ENCODE measurements at regions not wholly inside any gene's neighbourhood (a gene's known extent, or its start where the extent isn't known, plus 50 kb on each side); places are given as distances from the start of the nearest gene placed in this dataset.
"Not testable (repeated sequence)": the region's sequence is repeated elsewhere in the genome, so short reads cannot be mapped to it uniquely, and the experiment has no call there.

- no peak for DNase-seq (ENCODE audit: low read depth in 4 of 4, low spot score in 3 of 4)
Measured at GRCh38 chr18:38525039-38525438, 959.4 kb upstream of the CELF4 start.

DNA sequence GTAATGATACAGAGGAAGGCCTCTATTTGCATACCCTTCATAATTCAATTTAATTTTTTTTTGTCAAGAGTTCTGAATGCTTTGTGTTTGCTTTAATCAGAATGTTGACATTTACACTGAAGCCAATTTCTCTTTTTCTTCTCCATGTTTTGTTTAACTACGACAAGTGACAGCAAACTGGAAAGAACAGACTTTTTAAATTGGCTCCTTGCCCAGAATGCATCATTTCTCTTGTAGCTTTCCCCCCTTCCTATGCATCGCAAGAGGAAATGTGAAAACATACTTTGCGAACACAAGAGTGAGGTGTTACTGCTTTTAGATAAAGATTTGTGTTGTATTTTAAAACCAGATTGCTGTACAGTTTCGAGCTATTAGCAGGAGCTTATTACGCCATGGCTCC lies 955.2 kb upstream of the CELF4 start:
- DNase-seq (ENCODE audit: low read depth in 4 of 4, low spot score in 3 of 4), result peak; percentile 25 to 52 (median 40)

DNA sequence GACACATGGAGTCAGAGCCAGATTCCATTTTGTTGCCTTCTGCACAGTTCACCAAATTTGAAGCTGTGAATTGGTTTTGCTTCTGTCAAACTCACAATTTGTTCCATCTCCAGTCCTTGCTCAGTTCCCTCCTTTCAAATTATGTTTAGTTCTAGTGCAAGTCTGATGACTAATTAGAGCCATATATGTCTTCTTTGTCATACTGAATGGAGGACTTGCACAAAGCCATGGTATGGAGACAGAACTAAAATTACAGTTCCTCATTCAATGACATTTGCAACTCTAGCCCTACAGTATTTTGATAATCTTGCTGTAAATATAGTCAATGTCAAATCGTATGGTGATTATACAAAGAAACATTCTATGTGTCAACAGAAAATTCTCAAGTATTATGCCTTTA lies 936.9 kb upstream of the CELF4 start:
- no peak for DNase-seq (ENCODE audit: low read depth in 4 of 4, low spot score in 3 of 4)

GRCh38 chr18:38497266-38497665 lies 931.7 kb upstream of the CELF4 start:
- no peak for DNase-seq (ENCODE audit: low read depth in 4 of 4, low spot score in 3 of 4)

DNA sequence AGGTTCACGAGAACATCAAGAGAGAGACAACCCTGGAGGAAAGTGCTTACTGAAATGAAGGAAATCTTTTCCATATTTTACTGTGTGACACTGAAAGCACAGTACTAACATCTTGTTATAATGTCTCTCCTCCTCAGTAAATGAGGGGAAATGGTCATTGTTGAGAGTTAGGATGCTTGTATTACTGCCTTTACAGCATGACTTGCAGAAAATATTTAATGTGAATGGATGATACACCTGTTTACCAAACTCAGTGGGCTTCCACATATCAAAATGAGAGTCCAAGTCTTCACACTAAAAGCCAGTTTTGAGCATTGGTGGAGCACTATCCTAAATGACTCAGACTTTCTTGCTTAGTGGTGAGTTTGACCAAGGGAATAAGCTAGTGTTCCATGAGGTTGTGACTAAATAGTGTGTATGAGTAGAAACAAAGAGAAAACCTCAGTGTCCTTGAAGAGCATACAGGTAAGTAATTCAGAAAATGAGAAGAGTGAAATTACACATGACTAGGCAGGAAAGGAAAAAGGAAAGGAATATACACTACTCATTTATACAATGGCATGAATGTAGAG lies 930.7 kb upstream of the CELF4 start:
- no peak for DNase-seq (ENCODE audit: low read depth in 4 of 4, low spot score in 3 of 4)

DNA sequence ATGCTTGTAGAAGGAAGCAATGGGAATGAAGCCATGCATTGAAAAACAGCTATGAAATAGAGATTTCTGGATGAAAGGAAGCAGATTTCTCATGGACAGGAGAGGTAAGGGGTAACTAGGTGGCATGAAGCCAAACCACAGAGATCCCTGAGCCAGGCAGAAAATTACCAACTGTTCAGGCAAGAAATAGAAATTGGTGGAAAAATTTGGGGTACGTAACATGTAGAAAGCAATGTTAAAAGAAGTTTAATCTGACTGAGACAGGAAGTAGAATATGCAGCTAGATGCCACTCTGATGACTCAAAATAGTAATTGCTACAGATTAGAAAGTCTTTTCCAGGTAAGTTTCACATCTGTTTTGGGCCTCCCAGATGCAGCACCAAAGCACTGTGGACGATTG lies 928.5 kb upstream of the CELF4 start:
- DNase-seq (ENCODE audit: low read depth in 4 of 4, low spot score in 3 of 4), result no peak

DNA sequence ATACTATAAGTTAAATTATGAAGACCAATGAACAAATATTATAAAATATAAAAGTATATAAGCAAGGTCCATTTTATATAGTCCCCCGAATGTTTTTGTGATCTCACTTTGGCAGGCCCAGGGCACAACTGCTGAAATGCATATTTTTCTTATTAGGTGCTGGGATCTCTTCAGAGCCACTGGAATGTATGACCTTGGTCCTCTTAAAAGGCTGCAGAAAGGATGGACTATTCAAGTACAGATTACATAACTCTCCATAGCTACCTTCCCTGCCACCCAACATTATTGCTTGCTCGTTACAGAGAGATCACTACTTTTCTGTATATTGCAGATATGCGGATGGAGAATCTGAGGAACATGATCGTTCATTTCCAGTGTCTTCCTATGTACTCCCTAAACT lies 925.6 kb upstream of the CELF4 start:
- DNase-seq (ENCODE audit: low read depth in 4 of 4, low spot score in 3 of 4), result no peak

- DNase-seq (ENCODE audit: low read depth in 4 of 4, low spot score in 3 of 4), result not testable (repeated sequence)
Measured at GRCh38 chr18:38489721-38490120, 924.1 kb upstream of the CELF4 start.

- DNase-seq (ENCODE audit: low read depth in 4 of 4, low spot score in 3 of 4), result no peak
Measured at GRCh38 chr18:38487521-38487920, 921.9 kb upstream of the CELF4 start.

DNA sequence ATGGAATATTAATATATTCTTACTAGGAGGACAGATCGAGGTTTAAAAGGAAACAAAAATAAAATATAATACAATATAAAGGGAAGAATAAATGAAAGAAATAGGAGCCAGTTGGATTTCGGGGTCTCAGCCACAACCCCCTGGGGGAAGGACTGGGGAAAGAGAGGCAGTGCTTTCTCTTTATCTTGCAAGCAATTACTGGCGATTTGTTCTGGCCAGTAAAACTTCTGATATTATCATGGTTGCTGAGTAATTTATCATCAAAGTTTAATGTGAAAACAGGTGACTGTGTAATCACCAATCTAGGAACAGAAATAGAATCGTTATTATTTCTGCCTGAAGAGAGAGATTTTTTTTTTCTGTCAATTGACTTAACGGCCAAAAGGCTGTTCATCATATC lies 917.7 kb upstream of the CELF4 start:
- no peak for DNase-seq (ENCODE audit: low read depth in 4 of 4, low spot score in 3 of 4)

DNA sequence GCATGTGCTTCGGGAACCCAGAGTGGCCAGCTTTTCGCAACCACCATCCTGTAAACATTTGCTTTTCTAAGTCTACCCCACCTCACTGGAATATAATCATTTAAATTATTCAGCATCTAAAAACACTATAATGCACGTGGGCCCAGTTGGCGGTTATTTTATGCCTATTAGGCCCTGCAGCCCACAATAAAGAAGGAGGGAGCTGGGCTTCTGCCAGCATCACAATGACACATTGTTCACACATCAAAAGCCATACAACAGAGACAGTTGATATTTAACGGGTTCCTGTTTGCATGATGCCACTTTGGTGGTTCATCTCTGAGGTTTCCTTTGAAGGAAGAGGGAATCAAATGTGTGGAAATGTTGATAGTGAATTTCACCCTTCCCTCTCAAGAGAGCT lies 916.0 kb upstream of the CELF4 start:
- DNase-seq (ENCODE audit: low read depth in 4 of 4, low spot score in 3 of 4), result no peak

- no peak for DNase-seq (ENCODE audit: low read depth in 4 of 4, low spot score in 3 of 4)
Measured at GRCh38 chr18:38475686-38476085, 910.1 kb upstream of the CELF4 start.

- no peak for DNase-seq (ENCODE audit: low read depth in 4 of 4, low spot score in 3 of 4)
Measured at GRCh38 chr18:38473535-38473934, 907.9 kb upstream of the CELF4 start.

DNA sequence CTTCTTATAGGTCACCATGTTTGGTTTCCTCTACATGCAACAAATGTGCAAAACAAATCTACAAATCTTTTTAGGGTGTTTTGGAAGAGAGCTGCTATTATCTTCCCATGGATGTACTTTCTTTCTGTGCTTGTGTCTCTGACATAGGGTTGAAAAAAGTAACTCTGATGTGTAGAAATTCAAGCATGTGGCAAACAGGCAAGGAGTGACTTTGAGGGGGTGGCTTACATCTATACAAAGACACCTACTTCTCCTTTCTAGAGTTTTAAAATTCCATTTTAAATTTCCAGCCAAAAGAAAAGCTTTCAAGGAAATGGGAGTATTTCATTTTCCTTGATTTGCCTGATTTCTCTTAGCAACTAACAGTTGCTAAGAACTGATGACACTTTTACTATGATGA lies 904.8 kb upstream of the CELF4 start:
- no peak for DNase-seq (ENCODE audit: low read depth in 4 of 4, low spot score in 3 of 4)

DNA sequence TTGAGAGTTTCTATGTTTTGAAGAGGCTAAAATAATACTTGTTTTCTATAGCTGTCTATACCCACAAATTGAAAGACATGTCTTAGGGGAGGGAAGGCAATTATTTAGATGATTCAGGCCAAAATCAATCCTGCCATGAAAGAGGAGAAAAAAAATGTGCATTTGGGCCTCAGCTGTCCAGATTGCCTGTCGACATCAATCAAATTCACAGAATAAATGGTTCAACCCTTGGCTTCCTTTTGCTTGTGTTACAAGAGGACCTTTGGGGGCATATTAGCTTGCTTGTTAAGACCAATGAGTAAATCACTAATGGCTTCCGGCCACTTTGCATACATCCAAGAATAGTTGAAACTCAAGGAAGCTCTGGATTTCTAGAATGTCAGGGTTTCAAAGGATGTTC lies 900.8 kb upstream of the CELF4 start:
- DNase-seq (ENCODE audit: low read depth in 4 of 4, low spot score in 3 of 4), result no peak

- DNase-seq (ENCODE audit: low read depth in 4 of 4, low spot score in 3 of 4), result no peak
Measured at GRCh38 chr18:38464024-38464423, 898.4 kb upstream of the CELF4 start.

- DNase-seq (ENCODE audit: low read depth in 4 of 4, low spot score in 3 of 4), result no peak
Measured at GRCh38 chr18:38460657-38461056, 895.1 kb upstream of the CELF4 start.

- DNase-seq (ENCODE audit: low read depth in 4 of 4, low spot score in 3 of 4), result peak in 2 of 4 donors; percentile 3 to 15
Measured at GRCh38 chr18:38459131-38459994, 893.8 kb upstream of the CELF4 start.

DNA sequence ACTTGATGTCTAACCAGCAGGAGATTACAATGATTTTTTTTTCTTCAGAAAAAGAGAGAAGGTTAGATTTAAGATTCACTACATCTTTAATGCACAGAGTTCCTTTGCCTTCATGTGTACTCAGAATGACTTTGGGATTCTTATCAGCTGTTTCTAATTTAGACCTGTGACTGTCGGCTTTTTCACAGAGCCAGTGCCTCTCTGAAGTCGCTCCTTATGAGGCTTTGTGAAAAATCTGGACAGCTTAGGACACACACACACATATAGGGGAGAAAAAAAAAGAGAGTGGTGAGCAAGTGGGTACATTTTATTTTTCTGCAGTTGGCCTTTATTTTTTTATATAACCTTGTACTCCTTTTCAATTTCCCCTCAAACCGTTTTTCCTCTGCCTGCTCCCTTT lies 893.1 kb upstream of the CELF4 start:
- no peak for DNase-seq (ENCODE audit: low read depth in 4 of 4, low spot score in 3 of 4)

DNA sequence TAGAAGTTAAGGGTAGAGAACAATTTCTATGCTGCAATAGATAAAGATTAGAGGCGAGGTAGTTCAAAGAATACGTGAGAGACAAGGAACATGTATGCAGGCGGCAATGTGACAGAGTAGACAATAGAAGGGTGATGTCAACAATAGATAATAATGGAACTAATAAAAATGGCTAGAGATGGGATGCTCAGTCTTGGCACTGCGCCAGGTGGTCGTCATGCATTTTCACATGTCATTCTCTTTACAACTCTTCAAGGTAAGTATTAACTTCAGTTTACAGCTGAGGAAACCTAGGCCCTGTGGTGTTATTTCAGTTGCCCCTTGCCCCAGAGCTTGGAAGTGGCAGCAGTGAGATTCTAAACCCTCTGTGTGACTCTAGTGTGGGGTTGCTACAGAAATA lies 890.7 kb upstream of the CELF4 start:
- DNase-seq (ENCODE audit: low read depth in 4 of 4, low spot score in 3 of 4), result no peak

- no peak for DNase-seq (ENCODE audit: low read depth in 4 of 4, low spot score in 3 of 4)
Measured at GRCh38 chr18:38454764-38455469, 889.3 kb upstream of the CELF4 start.

DNA sequence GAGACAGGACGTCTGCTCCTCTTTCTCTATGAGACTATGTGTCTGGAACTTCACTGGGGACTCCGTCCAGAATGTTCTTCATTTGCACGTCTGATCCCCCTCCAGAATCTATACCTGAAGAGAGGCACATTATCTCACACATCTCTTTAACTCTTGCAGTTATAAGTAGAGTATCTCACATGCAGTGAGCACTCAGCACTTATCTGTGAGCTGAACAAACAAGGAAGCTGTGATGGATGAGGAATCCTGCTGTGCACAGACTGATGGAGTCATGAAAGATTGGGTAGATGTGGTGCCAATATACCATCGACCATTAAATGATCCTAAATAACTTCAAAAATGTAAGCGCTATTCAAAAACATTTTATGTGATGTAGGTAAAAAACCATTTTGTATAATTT lies 888.3 kb upstream of the CELF4 start:
- DNase-seq (ENCODE audit: low read depth in 4 of 4, low spot score in 3 of 4), result no peak

Measured in right renal pelvis (tissue), 4 donors.